GM23248 (cell line): ENCODE measurements at regions not wholly inside any gene's neighbourhood (a gene's known extent, or its start where the extent isn't known, plus 50 kb on each side); places are given as distances from the start of the nearest gene placed in this dataset.
"Not testable (repeated sequence)": the region's sequence is repeated elsewhere in the genome, so short reads cannot be mapped to it uniquely, and the experiment has no call there.

Experiments
- DNase-seq: peaks from one replicate; pipeline ENCODE4 v3.0.0-alpha.2; 2015
- H2AFZ ChIP-seq: fragments of 200-600 bp; sonication (generic); 2 replicates; pipeline ENCODE4 v1.6.1; 2016; ENCODE audit warnings: antibody characterized with exemption
- H3F3A ChIP-seq: fragments of 200-600 bp; sonication (generic); 2 replicates; pipeline ENCODE4 v1.6.1; 2016; ENCODE audit warnings: mild to moderate bottlenecking, antibody characterized with exemption, mixed run types; ENCODE audit not compliant: insufficient read depth
- H3K27ac ChIP-seq: fragments of 200-600 bp; sonication (generic); 2 replicates; pipeline ENCODE4 v1.5.1; 2016; ENCODE audit warnings: mild to moderate bottlenecking
- H3K27me3 ChIP-seq: fragments of 200-600 bp; sonication (generic); replicated peaks from 2 replicates; pipeline ENCODE4 v1.6.1; 2016; ENCODE audit warnings: mild to moderate bottlenecking; ENCODE audit not compliant: insufficient read depth
- H3K36me3 ChIP-seq: fragments of 200-600 bp; sonication (generic); 2 replicates; pipeline ENCODE4 v1.6.1; 2016; ENCODE audit warnings: low read depth, mild to moderate bottlenecking
- H3K4me1 ChIP-seq: fragments of 200-600 bp; sonication (generic); 2 replicates; pipeline ENCODE4 v1.6.1; 2016; ENCODE audit warnings: mild to moderate bottlenecking; ENCODE audit not compliant: insufficient read depth
- H3K4me2 ChIP-seq: fragments of 200-600 bp; sonication (generic); one replicate; pipeline ENCODE4 v1.6.1; 2016; ENCODE audit warnings: mild to moderate bottlenecking; ENCODE audit not compliant: unreplicated experiment
- H3K4me3 ChIP-seq: fragments of 200-600 bp; sonication (generic); 2 replicates; pipeline ENCODE4 v1.5.1; 2016; ENCODE audit warnings: mild to moderate bottlenecking
- H3K79me2 ChIP-seq: fragments of 200-600 bp; sonication (generic); 2 replicates; pipeline ENCODE4 v1.6.1; 2016; ENCODE audit warnings: mild to moderate bottlenecking; ENCODE audit not compliant: insufficient read depth
- H3K9ac ChIP-seq: fragments of 200-600 bp; sonication (generic); 2 replicates; pipeline ENCODE4 v1.6.1; 2016; ENCODE audit warnings: mild to moderate bottlenecking
- H3K9me2 ChIP-seq: fragments of 200-600 bp; sonication (generic); 2 replicates; pipeline ENCODE4 v1.6.1; 2016; ENCODE audit warnings: mixed run types, mild to moderate bottlenecking, moderate library complexity; ENCODE audit not compliant: insufficient read depth
- H3K9me3 ChIP-seq: fragments of 200-600 bp; sonication (generic); one replicate; pipeline ENCODE4 v1.6.1; 2017; ENCODE audit warnings: low read depth
- H4K20me1 ChIP-seq: fragments of 200-600 bp; sonication (generic); 2 replicates; pipeline ENCODE4 v1.6.0; 2016; ENCODE audit not compliant: insufficient read depth
- EZH2 ChIP-seq: fragments of 200-600 bp; sonication (generic); IDR thresholded peaks from 2 replicates; pipeline ENCODE4 v1.6.1; 2018; ENCODE audit warnings: antibody characterized with exemption, mild to moderate bottlenecking; ENCODE audit not compliant: insufficient read depth, poor library complexity, severe bottlenecking
- EZH2phosphoT487 ChIP-seq: fragments of 200-600 bp; sonication (generic); IDR thresholded peaks from 2 replicates; pipeline ENCODE4 v1.6.1; 2018; ENCODE audit warnings: antibody characterized with exemption, moderate library complexity, mild to moderate bottlenecking, low read depth; ENCODE audit not compliant: insufficient read depth
- WGBS, 2 experiments: methylation state at CpG; one replicate each; pipeline ENCODE4 v1.1.6; 2015 to 2017; ENCODE audit warnings: low lambda C conversion rate in 2 of 2, low coverage in 1 of 2; ENCODE audit errors: missing lambda C conversion rate in 2 of 2; 5-methylcytosine and 5-hydroxymethylcytosine counted together
- in situ Hi-C: fragments of 300-500 bp; cut with MboI; formaldehyde crosslinking; loops from 2 replicates; pipeline ENCODE4 v1.15.0; 2020

DNA sequence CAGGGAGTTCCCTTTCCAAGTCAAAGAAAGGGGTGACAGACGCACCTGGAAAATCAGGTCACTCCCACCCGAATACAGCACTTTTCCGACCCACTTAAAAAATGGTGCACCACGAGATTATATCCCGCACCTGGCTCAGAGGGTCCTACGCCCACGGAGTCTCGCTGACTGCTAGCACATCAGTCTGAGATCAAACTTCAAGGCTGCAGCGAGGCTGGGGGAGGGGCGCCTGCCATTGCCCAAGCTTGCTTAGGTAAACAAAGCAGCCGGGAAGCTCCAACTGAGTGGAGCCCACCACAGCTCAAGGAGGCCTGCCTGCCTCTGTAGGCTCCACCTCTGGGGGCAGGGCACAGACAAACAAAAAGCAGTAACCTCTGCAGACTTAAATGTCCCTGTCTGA is 277.8 kb upstream of the ARHGAP42 start:
- 35% methylated on average over 11 of the region's 11 CpGs for WGBS, 2 experiments
- H3K36me3 ChIP-seq, H3K27ac ChIP-seq, H3K79me2 ChIP-seq, H3K9me3 ChIP-seq, H3K4me3 ChIP-seq, H3K9ac ChIP-seq, H3K4me1 ChIP-seq, H4K20me1 ChIP-seq, H3F3A ChIP-seq, in situ Hi-C loops, H3K27me3 ChIP-seq, DNase-seq, H3K9me2 ChIP-seq, H2AFZ ChIP-seq, H3K4me2 ChIP-seq: not testable (repeated sequence)

GRCh38 chr11:100419518-100419917 is 267.6 kb upstream of the ARHGAP42 start:
- Histone ChIP-seq H3K4me3 (no peak overlapping the region), H3K36me3 (no peaks in the 10 kb centered on the region), H3K9me2 (no peaks in the 10 kb centered on the region), H4K20me1 (no peaks in the 10 kb centered on the region), H3K27me3 (no peaks in the 10 kb centered on the region), H3K79me2 (no peaks in the 10 kb centered on the region), H3K4me2 (no peak overlapping the region), H3K9me3 (no peaks in the 10 kb centered on the region), H3K27ac (no peak overlapping the region), H2AFZ (no peak overlapping the region), H3F3A (no peaks in the 10 kb centered on the region), H3K9ac (no peak overlapping the region), H3K4me1 (no peaks in the 10 kb centered on the region)
- WGBS, 2 experiments: 16 to 18% methylated on average over 2 of the region's 2 CpGs
- in situ Hi-C loops: no loop called here
- TF ChIP-seq EZH2 (no peak), EZH2phosphoT487 (no peak)
- DNase-seq: no peak

- TF ChIP-seq EZH2phosphoT487 (no peak), EZH2 (no peak)
- in situ Hi-C loops: no loop called here
- no peak overlapping the region for H2AFZ ChIP-seq
- no peaks in the 10 kb centered on the region for H3K27me3 ChIP-seq
- no peaks in the 10 kb centered on the region for H3K36me3 ChIP-seq
- H3K9me2 ChIP-seq: no peaks in the 10 kb centered on the region
- no peak overlapping the region for H3K27ac ChIP-seq
- no peak overlapping the region for H3K4me3 ChIP-seq
- no peaks in the 10 kb centered on the region for H3K4me1 ChIP-seq
- H3K79me2 ChIP-seq: no peaks in the 10 kb centered on the region
- DNase-seq: no peak
- H3K9ac ChIP-seq: no peak overlapping the region
- no peaks in the 10 kb centered on the region for H3F3A ChIP-seq
- 28 to 34% methylated on average over 10 of the region's 10 CpGs for WGBS, 2 experiments
- no peaks in the 10 kb centered on the region for H3K9me3 ChIP-seq
- no peak overlapping the region for H3K4me2 ChIP-seq
- no peaks in the 10 kb centered on the region for H4K20me1 ChIP-seq
Measured at GRCh38 chr11:100434821-100435641, 252.1 kb upstream of the ARHGAP42 start.

GRCh38 chr11:100438376-100438775 is 248.7 kb upstream of the ARHGAP42 start:
- WGBS, 2 experiments: 10% methylated on average over 2 of the region's 2 CpGs
- no peaks in the 10 kb centered on the region for H4K20me1 ChIP-seq
- H3K4me2 ChIP-seq: no peak overlapping the region

DNA sequence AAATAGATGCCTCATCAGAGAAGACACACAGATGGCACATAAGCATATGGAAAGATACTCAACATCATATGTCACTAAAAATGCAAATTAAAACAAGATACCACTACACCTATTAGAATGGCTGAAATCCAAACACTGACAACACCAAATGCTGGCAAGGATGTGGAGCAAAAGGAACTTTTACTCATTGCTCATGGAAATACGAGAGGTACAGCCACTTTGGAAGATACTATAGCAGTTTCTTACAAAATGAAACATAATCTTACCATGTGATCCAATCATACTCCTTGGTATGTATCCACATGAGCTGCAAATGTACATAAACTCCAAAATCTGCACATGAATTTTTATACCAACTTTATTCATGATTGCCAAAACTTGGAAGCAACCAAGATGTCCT is 246.0 kb upstream of the ARHGAP42 start:
- in situ Hi-C loops: no loop called here
- Histone ChIP-seq H3F3A (no peaks in the 10 kb centered on the region), H3K27me3 (no peaks in the 10 kb centered on the region), H2AFZ (no peak overlapping the region), H3K9me3 (no peaks in the 10 kb centered on the region), H3K4me3 (no peak overlapping the region), H3K4me1 (no peaks in the 10 kb centered on the region), H3K79me2 (no peaks in the 10 kb centered on the region), H3K9ac (no peak overlapping the region), H3K9me2 (no peaks in the 10 kb centered on the region), H3K27ac (no peak overlapping the region), H4K20me1 (no peaks in the 10 kb centered on the region), H3K36me3 (no peaks in the 10 kb centered on the region), H3K4me2 (no peak overlapping the region)
- 0% methylated on average over 1 of the region's 1 CpG for WGBS, 2 experiments
- no peak for DNase-seq
- TF ChIP-seq EZH2phosphoT487 (no peak), EZH2 (no peak)

More at GRCh38 chr11:100438376-100438775, 248.7 kb upstream of the ARHGAP42 start:
- Histone ChIP-seq H3K9ac (no peak overlapping the region), H3K79me2 (no peaks in the 10 kb centered on the region), H3K27ac (no peak overlapping the region), H3K9me2 (no peaks in the 10 kb centered on the region), H3F3A (no peaks in the 10 kb centered on the region), H3K9me3 (no peaks in the 10 kb centered on the region), H3K4me3 (no peak overlapping the region), H2AFZ (no peak overlapping the region), H3K4me1 (no peaks in the 10 kb centered on the region), H3K36me3 (no peaks in the 10 kb centered on the region), H3K27me3 (no peaks in the 10 kb centered on the region)
- no peak for DNase-seq
- TF ChIP-seq EZH2 (no peak), EZH2phosphoT487 (no peak)
- in situ Hi-C loops: no loop called here
